ENCODE measurements at regions not wholly inside any gene's neighbourhood (a gene's known extent, or its start where the extent isn't known, plus 50 kb on each side); places are given as distances from the start of the nearest gene placed in this dataset.

DNA sequence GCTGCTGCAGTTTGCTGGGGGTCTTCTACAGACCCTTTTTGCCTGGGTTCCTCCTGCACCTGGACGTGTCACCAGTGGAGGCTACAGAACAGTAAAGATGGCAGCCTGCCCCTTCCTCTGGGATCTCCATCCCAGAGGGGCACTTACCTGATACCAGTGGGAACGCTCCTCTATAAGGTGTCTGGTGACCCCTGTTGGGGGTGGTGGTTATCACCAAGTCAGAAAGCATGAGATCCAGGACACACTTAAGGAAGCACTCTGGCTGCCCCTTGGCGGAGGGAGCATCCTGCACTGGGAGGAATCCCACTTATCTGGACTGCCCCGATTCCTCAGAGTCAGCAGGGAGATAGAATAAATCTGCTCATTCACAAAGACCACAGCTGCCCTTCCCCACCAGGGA lies 218.9 kb upstream of the GALNTL6 start:
- Mint-ChIP-seq H3K4me3 (no peak overlapping the region), H3K9me3 (peaks cover 22% of the 10 kb centered on the region), H3K36me3 (peaks cover 8% of the 10 kb centered on the region), H3K4me1 (peaks cover 28% of the 10 kb centered on the region), H3K27me3 (ENCODE audit: low read depth) (no peaks in the 10 kb centered on the region), H3K27ac (no peak overlapping the region)
- DNase-seq (ENCODE audit: low spot score) (peak; percentile 33), ATAC-seq (peak; percentile 86)
- CTCF ChIA-PET: no interaction called here
- TF ChIP-seq MXD4 (CRISPR knock-in tag; IDR thresholded peaks at IDR 0.05; ENCODE audit: borderline replicate concordance) (no peak), GABPB1 (CRISPR knock-in tag; IDR thresholded peaks at IDR 0.05) (no peak), FOXJ3 (CRISPR knock-in tag; IDR thresholded peaks at IDR 0.05; ENCODE audit: borderline replicate concordance) (no peak), NR1H2 (CRISPR knock-in tag; IDR thresholded peaks at IDR 0.05) (no peak), TP53 (CRISPR knock-in tag; IDR thresholded peaks at IDR 0.05) (no peak), JUN (CRISPR knock-in tag; IDR thresholded peaks at IDR 0.05) (no peak), MYBL2 (CRISPR knock-in tag; IDR thresholded peaks at IDR 0.05) (no peak)
- TF ChIP-seq, protein P1, sequence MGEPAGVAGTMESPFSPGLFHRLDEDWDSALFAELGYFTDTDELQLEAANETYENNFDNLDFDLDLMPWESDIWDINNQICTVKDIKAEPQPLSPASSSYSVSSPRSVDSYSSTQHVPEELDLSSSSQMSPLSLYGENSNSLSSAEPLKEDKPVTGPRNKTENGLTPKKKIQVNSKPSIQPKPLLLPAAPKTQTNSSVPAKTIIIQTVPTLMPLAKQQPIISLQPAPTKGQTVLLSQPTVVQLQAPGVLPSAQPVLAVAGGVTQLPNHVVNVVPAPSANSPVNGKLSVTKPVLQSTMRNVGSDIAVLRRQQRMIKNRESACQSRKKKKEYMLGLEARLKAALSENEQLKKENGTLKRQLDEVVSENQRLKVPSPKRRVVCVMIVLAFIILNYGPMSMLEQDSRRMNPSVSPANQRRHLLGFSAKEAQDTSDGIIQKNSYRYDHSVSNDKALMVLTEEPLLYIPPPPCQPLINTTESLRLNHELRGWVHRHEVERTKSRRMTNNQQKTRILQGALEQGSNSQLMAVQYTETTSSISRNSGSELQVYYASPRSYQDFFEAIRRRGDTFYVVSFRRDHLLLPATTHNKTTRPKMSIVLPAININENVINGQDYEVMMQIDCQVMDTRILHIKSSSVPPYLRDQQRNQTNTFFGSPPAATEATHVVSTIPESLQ (CRISPR knock-in tag; IDR thresholded peaks at IDR 0.05): no peak
- POLR2A ChIA-PET: no interaction called here

DNA sequence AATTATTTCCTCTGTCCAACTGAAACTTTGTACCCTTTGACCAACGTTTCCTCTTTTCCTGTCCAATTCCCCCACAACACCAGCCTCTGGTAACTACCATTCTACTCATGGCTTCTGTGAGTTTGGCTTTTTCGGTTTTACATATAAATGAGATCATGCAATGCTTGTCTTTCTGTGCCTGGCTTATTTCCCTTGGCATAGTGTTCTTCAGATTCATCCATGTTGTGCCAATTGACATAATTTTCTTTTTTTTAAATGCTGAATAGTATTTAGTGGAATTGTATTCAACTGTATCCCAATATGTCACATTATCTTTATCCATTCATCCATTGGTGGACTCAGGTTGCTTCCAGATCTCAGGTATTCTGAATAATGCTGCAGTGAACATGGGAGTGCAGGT lies 222.5 kb upstream of the GALNTL6 start:
- ChIA-PET CTCF (no interaction called here), POLR2A (no interaction called here)
- Mint-ChIP-seq H3K4me1 (peaks cover 33% of the 10 kb centered on the region), H3K4me3 (no peak overlapping the region), H3K27me3 (ENCODE audit: low read depth) (no peaks in the 10 kb centered on the region), H3K36me3 (no peaks in the 10 kb centered on the region), H3K27ac (no peak overlapping the region), H3K9me3 (peaks cover 6% of the 10 kb centered on the region; the same call in 1 of the 2 replicates)
- ATAC-seq: no peak
- DNase-seq (ENCODE audit: low spot score): no peak
- TF ChIP-seq, protein P2, sequence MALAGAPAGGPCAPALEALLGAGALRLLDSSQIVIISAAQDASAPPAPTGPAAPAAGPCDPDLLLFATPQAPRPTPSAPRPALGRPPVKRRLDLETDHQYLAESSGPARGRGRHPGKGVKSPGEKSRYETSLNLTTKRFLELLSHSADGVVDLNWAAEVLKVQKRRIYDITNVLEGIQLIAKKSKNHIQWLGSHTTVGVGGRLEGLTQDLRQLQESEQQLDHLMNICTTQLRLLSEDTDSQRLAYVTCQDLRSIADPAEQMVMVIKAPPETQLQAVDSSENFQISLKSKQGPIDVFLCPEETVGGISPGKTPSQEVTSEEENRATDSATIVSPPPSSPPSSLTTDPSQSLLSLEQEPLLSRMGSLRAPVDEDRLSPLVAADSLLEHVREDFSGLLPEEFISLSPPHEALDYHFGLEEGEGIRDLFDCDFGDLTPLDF (CRISPR knock-in tag; IDR thresholded peaks at IDR 0.05): no peak
- TF ChIP-seq ESRRA (CRISPR knock-in tag; IDR thresholded peaks at IDR 0.05; ENCODE audit: borderline replicate concordance): no peak
- TF ChIP-seq, protein P3, sequence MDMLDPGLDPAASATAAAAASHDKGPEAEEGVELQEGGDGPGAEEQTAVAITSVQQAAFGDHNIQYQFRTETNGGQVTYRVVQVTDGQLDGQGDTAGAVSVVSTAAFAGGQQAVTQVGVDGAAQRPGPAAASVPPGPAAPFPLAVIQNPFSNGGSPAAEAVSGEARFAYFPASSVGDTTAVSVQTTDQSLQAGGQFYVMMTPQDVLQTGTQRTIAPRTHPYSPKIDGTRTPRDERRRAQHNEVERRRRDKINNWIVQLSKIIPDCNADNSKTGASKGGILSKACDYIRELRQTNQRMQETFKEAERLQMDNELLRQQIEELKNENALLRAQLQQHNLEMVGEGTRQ (CRISPR knock-in tag; IDR thresholded peaks at IDR 0.05): no peak
- TF ChIP-seq, protein P4, sequence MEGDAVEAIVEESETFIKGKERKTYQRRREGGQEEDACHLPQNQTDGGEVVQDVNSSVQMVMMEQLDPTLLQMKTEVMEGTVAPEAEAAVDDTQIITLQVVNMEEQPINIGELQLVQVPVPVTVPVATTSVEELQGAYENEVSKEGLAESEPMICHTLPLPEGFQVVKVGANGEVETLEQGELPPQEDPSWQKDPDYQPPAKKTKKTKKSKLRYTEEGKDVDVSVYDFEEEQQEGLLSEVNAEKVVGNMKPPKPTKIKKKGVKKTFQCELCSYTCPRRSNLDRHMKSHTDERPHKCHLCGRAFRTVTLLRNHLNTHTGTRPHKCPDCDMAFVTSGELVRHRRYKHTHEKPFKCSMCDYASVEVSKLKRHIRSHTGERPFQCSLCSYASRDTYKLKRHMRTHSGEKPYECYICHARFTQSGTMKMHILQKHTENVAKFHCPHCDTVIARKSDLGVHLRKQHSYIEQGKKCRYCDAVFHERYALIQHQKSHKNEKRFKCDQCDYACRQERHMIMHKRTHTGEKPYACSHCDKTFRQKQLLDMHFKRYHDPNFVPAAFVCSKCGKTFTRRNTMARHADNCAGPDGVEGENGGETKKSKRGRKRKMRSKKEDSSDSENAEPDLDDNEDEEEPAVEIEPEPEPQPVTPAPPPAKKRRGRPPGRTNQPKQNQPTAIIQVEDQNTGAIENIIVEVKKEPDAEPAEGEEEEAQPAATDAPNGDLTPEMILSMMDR (IDR thresholded peaks at IDR 0.05): no peak
- TF ChIP-seq ZNF121 (CRISPR knock-in tag; IDR thresholded peaks at IDR 0.05): no peak
- TF ChIP-seq, protein P1 (CRISPR knock-in tag; IDR thresholded peaks at IDR 0.05): no peak
- no peak for TF ChIP-seq GABPB1 (CRISPR knock-in tag; IDR thresholded peaks at IDR 0.05)
- TF ChIP-seq CREM (CRISPR knock-in tag; IDR thresholded peaks at IDR 0.05): no peak
- TF ChIP-seq FOXP1 (CRISPR knock-in tag; IDR thresholded peaks at IDR 0.05; ENCODE audit: borderline replicate concordance): no peak
- TF ChIP-seq, protein P5, sequence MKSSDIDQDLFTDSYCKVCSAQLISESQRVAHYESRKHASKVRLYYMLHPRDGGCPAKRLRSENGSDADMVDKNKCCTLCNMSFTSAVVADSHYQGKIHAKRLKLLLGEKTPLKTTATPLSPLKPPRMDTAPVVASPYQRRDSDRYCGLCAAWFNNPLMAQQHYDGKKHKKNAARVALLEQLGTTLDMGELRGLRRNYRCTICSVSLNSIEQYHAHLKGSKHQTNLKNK (CRISPR knock-in tag; IDR thresholded peaks at IDR 0.05): no peak
- TF ChIP-seq ZBTB21 (CRISPR knock-in tag; IDR thresholded peaks at IDR 0.05; ENCODE audit: borderline replicate concordance): no peak
- TF ChIP-seq, protein P6, sequence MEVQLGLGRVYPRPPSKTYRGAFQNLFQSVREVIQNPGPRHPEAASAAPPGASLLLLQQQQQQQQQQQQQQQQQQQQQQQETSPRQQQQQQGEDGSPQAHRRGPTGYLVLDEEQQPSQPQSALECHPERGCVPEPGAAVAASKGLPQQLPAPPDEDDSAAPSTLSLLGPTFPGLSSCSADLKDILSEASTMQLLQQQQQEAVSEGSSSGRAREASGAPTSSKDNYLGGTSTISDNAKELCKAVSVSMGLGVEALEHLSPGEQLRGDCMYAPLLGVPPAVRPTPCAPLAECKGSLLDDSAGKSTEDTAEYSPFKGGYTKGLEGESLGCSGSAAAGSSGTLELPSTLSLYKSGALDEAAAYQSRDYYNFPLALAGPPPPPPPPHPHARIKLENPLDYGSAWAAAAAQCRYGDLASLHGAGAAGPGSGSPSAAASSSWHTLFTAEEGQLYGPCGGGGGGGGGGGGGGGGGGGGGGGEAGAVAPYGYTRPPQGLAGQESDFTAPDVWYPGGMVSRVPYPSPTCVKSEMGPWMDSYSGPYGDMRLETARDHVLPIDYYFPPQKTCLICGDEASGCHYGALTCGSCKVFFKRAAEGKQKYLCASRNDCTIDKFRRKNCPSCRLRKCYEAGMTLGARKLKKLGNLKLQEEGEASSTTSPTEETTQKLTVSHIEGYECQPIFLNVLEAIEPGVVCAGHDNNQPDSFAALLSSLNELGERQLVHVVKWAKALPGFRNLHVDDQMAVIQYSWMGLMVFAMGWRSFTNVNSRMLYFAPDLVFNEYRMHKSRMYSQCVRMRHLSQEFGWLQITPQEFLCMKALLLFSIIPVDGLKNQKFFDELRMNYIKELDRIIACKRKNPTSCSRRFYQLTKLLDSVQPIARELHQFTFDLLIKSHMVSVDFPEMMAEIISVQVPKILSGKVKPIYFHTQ (CRISPR knock-in tag; IDR thresholded peaks at IDR 0.05): no peak
- no peak for TF ChIP-seq OVOL2 (CRISPR knock-in tag; IDR thresholded peaks at IDR 0.05; ENCODE audit: borderline replicate concordance)
- no peak for TF ChIP-seq JAZF1 (CRISPR knock-in tag; IDR thresholded peaks at IDR 0.05)
